ENCODE measurements at regions not wholly inside any gene's neighbourhood (a gene's known extent, or its start where the extent isn't known, plus 50 kb on each side); places are given as distances from the start of the nearest gene placed in this dataset.

DNA sequence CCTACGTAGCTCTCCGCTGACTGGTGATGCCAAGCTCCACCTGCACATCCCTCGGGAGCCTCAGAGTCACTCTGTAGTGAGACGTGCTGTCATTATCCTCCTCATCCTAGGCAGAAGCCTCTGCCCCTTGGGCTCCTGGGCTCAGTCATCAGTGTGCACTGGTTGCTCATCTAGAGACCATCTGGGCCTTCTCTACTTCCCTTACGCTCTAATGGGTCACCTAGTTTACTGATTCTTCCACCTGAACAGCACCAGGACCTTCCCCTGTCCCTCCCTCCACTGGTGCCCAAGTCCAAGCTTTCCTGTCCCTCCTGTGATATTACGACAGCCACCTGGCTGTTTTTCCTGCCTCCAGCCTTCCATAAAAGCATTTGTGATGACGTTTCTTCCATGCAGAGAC lies 136.1 kb upstream of the ERRFI1 start:
- H2BK20ac ChIP-seq (ENCODE audit: low read depth, low read length) = no peak overlapping the region
- no peak overlapping the region for H3K14ac ChIP-seq (replicated peaks; ENCODE audit: low read depth, low read length)
- in situ Hi-C loops (cut with MboI; ENCODE audit: low sequenced_read_pairs) = no loop called here
- H3K4ac ChIP-seq (ENCODE audit: low read depth, low read length) = peak overlapping the region; percentile 7; the same call in 1 of the 2 replicates
- POLR2A ChIA-PET (ENCODE audit: unreplicated experiment) = no interaction called here
- no peaks in the 10 kb centered on the region for H3K79me1 ChIP-seq (ENCODE audit: low read depth in 1 of 2, low read length in 2 of 2)
- no peak overlapping the region for H2AFZ ChIP-seq (replicated peaks; ENCODE audit: low read length, poor library complexity)
- no peak overlapping the region for H2BK15ac ChIP-seq (ENCODE audit: low read depth, low read length)
- no peak overlapping the region for H2BK120ac ChIP-seq (ENCODE audit: low read depth, low read length)
- no peak overlapping the region for H4K8ac ChIP-seq (ENCODE audit: low read depth in 2 of 2, low read length in 2 of 2)
- H3K4me3 ChIP-seq (ENCODE audit: insufficient read depth, low read depth, low read length) = no peak overlapping the region
- no peak overlapping the region for H3K9ac ChIP-seq (ENCODE audit: low read depth, low read length)
- H3K4me2 ChIP-seq (ENCODE audit: low read depth, low read length) = no peak overlapping the region
- H3K36me3 ChIP-seq (ENCODE audit: control insufficient read depth, insufficient read depth, low read length) = no peaks in the 10 kb centered on the region
- DNase-seq (no peak), ATAC-seq (ENCODE audit: low read depth) (no peak)
- no peak overlapping the region for H3K18ac ChIP-seq (ENCODE audit: low read depth, low read length)
- no peaks in the 10 kb centered on the region for H4K20me1 ChIP-seq (ENCODE audit: insufficient read depth, low read length)
- dilution Hi-C loops (cut with HindIII; ENCODE audit: low sequenced_read_pairs, unreplicated experiment) = no loop called here
- H3K27me3 ChIP-seq (ENCODE audit: control insufficient read depth, insufficient read depth, low read length) = no peaks in the 10 kb centered on the region
- CTCF ChIA-PET = interaction anchor here (0.6 kb wide), 1 partner anchor 189 kb away, joined by 3 read pairs; no protein-coding TSS in a partner anchor
- H2AK9ac ChIP-seq (replicated peaks; ENCODE audit: low read depth, low read length, poor library complexity) = no peak overlapping the region
- no peak overlapping the region for H3K23ac ChIP-seq (ENCODE audit: low read depth, low read length)
- H3K27ac ChIP-seq (ENCODE audit: insufficient read depth, low read length) = no peak overlapping the region
- WGBS, 2 experiments (ENCODE audit: extremely low coverage in 2 of 2, insufficient read length in 1 of 2) = 90% methylated on average over 4 of the region's 7 CpGs; no CpG with 5 or more reads in 1 of the 2 experiments
- H2BK5ac ChIP-seq (ENCODE audit: low read depth, low read length, poor library complexity, severe bottlenecking) = no peak overlapping the region
- H3K9me3 ChIP-seq (ENCODE audit: control insufficient read depth, insufficient read depth, low read length) = no peaks in the 10 kb centered on the region; the same call in 1 of the 2 replicates
- no TSS peak for BruUV-seq (replicated peaks)
- no peaks in the 10 kb centered on the region for H3K4me1 ChIP-seq (ENCODE audit: control insufficient read depth, insufficient read depth, low read length)
- no peak for TF ChIP-seq MXI1 (IDR thresholded peaks at IDR 0.05; ENCODE audit: borderline replicate concordance, low read depth, low read length)
- no peak for TF ChIP-seq POLR2A (IDR thresholded peaks at IDR 0.05; ENCODE audit: low read depth, low read length)
- no peak for TF ChIP-seq CEBPB (IDR thresholded peaks at IDR 0.05; ENCODE audit: low read depth, low read length)
- no peak for TF ChIP-seq RAD21 (IDR thresholded peaks at IDR 0.05; ENCODE audit: low read length)
- TF ChIP-seq ELK1 (IDR thresholded peaks at IDR 0.05; ENCODE audit: borderline replicate concordance, low read depth, low read length) = no peak
- TF ChIP-seq RFX5 (IDR thresholded peaks at IDR 0.05; ENCODE audit: low read depth, low read length) = no peak
- TF ChIP-seq USF2 (IDR thresholded peaks at IDR 0.05; ENCODE audit: low read depth, low read length) = no peak
- TF ChIP-seq CHD1 (IDR thresholded peaks at IDR 0.05; ENCODE audit: low read depth, low read length) = no peak
- TF ChIP-seq MAFK (IDR thresholded peaks at IDR 0.05; ENCODE audit: low read depth, low read length) = no peak
- no peak for TF ChIP-seq FOS (IDR thresholded peaks at IDR 0.05; ENCODE audit: low read depth, low read length)
- TF ChIP-seq RCOR1 (IDR thresholded peaks at IDR 0.05; ENCODE audit: insufficient replicate concordance, low read length) = no peak
- no peak for TF ChIP-seq NFE2L2 (IDR thresholded peaks at IDR 0.05; ENCODE audit: low read depth, low read length)
- TF ChIP-seq MAZ (IDR thresholded peaks at IDR 0.05; ENCODE audit: borderline replicate concordance, low read depth, low read length) = no peak
- TF ChIP-seq SMC3 (IDR thresholded peaks at IDR 0.05; ENCODE audit: low read depth, low read length) = no peak
- TF ChIP-seq CTCF (conservative IDR thresholded peaks at IDR 0.05; ENCODE audit: low read depth, low read length) = no peak
- TF ChIP-seq BHLHE40 (IDR thresholded peaks at IDR 0.05; ENCODE audit: low read depth, low read length) = no peak
- H3K9me1 ChIP-seq (ENCODE audit: insufficient read depth, low read length) = peaks cover 3% of the 10 kb centered on the region; the same call in 1 of the 2 replicates
- 0 out of 2 replicates have a peak overlapping the region, but pooled peaks have one; percentile 1 for H2AK5ac ChIP-seq (ENCODE audit: low read depth, low read length)
- no peak overlapping the region for H4K91ac ChIP-seq (ENCODE audit: insufficient read depth, low read depth, low read length)
- intact Hi-C loops (cut with micrococcal nuclease) = no loop called here
- no peak overlapping the region for H3K56ac ChIP-seq (ENCODE audit: extremely low read depth, insufficient read depth, low read length)
- no peak overlapping the region for H4K5ac ChIP-seq (ENCODE audit: low read depth, low read length)
